Spleen (tissue), 7 donors: ENCODE measurements at regions not wholly inside any gene's neighbourhood (a gene's known extent, or its start where the extent isn't known, plus 50 kb on each side); places are given as distances from the start of the nearest gene placed in this dataset.

Source experiments
- POLR2AphosphoS5 ChIP-seq, 3 donors: sonication (generic); formaldehyde crosslinking; IDR thresholded peaks; one replicate each; pipeline ENCODE4 v1.5.1; 2017; ENCODE audit warnings: antibody characterized with exemption in 3 of 3
- TF ChIP-seq, protein P1 (sequence below), 11 experiments: fragments of 200-600 bp in 7 of 11; fragments of 450-650 bp in 4 of 11; sonication (generic) in 4 of 11; IDR thresholded peaks in 8 of 11; conservative IDR thresholded peaks in 3 of 11; 1 replicate in 7 of 11; 2 replicates in 4 of 11; pipeline versions ENCODE4 v1.4.0 to v1.8.0; 2016 to 2021; ENCODE audit warnings: antibody characterized with exemption in 11 of 11, inconsistent platforms in 4 of 11, mild to moderate bottlenecking in 1 of 11
- donor health status: DM: no; HTN: no; CAD: no; lungs with moderate emphysema.
- donor health status: DM: no; HTN: no; CAD: no.
- donor health status: DM: no; HTN: no; CAD: no.

DNA sequence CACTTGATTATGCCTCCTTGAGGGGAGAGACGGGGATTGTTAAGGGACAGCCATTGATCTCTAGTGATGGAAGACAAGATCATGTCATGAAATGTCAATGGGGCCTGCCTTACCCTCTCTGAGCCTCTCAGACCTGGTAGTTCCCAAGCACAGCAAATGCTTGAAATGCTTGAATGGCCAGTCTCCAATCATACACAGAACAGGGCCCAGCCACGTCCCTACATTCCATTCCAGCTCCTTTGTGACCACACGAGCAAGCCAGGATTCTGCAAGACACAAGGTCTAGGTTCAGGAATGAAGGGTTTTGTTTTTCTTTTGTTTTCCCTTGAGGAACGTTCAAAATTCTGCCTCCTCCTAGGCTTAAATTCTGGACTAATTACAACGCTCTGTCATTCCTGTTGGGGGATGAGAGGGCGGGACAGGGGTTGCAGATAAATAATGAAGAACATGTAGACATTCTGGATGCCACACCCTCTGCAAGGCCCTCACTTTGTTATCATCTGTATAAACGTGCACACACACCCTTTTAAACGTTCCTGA, 98.1 kb upstream of the YPEL5 start:
- TF ChIP-seq, protein P1, sequence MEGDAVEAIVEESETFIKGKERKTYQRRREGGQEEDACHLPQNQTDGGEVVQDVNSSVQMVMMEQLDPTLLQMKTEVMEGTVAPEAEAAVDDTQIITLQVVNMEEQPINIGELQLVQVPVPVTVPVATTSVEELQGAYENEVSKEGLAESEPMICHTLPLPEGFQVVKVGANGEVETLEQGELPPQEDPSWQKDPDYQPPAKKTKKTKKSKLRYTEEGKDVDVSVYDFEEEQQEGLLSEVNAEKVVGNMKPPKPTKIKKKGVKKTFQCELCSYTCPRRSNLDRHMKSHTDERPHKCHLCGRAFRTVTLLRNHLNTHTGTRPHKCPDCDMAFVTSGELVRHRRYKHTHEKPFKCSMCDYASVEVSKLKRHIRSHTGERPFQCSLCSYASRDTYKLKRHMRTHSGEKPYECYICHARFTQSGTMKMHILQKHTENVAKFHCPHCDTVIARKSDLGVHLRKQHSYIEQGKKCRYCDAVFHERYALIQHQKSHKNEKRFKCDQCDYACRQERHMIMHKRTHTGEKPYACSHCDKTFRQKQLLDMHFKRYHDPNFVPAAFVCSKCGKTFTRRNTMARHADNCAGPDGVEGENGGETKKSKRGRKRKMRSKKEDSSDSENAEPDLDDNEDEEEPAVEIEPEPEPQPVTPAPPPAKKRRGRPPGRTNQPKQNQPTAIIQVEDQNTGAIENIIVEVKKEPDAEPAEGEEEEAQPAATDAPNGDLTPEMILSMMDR (IDR thresholded peaks at IDR 0.05 in 8 of 11, conservative IDR thresholded peaks at IDR 0.05 in 3 of 11), result no peak
- no peak for TF ChIP-seq POLR2AphosphoS5 (IDR thresholded peaks at IDR 0.05)
